ENCODE measurements at regions not wholly inside any gene's neighbourhood (a gene's known extent, or its start where the extent isn't known, plus 50 kb on each side); places are given as distances from the start of the nearest gene placed in this dataset.

GRCh38 chr1:5716126-5716525 is 276.1 kb downstream of the NPHP4 start:
- no peak for DNase-seq (ENCODE audit: low read depth, low spot score)

GRCh38 chr1:5713101-5714010 is 278.9 kb downstream of the NPHP4 start:
- DNase-seq (ENCODE audit: low read depth, low spot score), result no peak

GRCh38 chr1:5711956-5712645 is 280.1 kb downstream of the NPHP4 start:
- DNase-seq (ENCODE audit: low read depth, low spot score), result no peak

- no peak for DNase-seq (ENCODE audit: low read depth, low spot score)
Measured at GRCh38 chr1:5711079-5711478, 281.1 kb downstream of the NPHP4 start.

DNA sequence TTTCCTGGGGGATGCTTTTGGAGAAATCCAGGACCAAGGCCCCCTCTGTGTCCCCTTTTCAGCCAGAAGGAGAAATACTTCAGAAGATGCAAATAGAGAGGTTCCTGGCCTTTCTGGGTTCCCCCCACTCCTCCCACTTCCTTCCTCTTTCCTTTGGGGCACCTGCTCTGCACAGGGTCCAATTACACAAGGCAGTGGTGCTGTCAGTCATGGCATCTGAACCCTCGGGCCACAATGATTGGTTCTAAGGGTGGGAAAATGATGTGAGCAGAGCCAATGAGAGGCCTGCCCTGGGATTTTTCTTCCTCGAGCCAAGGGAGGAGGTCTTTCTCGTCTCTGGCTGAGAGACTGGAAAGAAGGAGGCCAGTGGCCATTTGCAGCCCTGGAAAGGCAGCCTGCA is 282.2 kb downstream of the NPHP4 start:
- DNase-seq (ENCODE audit: low read depth, low spot score), result no peak

DNA sequence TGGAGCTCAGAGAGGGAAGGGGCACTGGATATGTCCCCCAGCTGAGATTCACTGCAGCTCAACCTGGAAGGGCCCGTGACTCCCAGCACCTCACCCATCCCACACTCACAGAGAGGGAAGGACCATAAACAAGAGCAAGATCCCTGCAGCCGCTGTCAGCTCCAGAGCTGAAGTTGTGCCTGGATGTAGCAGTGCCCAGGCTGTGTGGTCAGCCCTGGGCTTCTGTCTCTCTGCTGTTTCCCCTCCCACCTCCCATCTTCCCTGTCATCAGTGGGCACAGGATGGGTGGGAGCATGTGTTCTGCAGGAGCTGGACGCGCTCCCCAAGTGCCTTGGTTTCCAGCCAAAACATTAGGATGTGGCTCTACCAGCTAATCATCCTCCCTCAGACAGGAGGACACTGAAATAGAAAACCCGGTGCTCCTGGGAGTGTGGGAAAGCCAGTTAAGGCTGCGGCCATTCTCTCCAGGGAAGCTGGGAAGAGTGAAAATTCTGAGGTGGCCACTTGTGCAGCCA is 282.7 kb downstream of the NPHP4 start:
- DNase-seq (ENCODE audit: low read depth, low spot score), result no peak

GRCh38 chr1:5708346-5709245 is 283.6 kb downstream of the NPHP4 start:
- DNase-seq (ENCODE audit: low read depth, low spot score), result no peak

- DNase-seq (ENCODE audit: low read depth, low spot score), result no peak
Measured at GRCh38 chr1:5707566-5708345, 284.5 kb downstream of the NPHP4 start.

- DNase-seq (ENCODE audit: low read depth, low spot score), result no peak
Measured at GRCh38 chr1:5706239-5706638, 286.0 kb downstream of the NPHP4 start.

DNA sequence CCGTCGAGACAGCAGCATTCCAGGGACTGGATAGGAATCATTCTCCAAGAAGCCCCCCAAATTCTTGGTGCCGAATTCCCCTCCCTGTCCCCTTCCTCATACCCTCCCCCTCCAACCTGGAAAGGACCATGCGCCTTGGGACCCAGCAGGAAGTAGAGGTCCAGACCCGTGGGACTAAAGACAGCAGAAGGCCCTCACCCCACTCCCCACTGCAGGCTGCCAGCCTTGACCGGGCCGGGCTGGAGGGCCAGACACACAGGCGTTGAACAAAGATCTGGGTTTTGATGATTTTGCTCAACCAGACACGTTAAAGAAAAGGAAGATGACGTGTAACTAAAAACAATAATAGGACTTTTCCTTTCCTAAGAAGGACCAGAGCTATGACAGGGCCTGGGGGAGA is 286.5 kb downstream of the NPHP4 start:
- DNase-seq (ENCODE audit: low read depth, low spot score), result no peak

GRCh38 chr1:5704561-5705514 is 287.4 kb downstream of the NPHP4 start:
- no peak for DNase-seq (ENCODE audit: low read depth, low spot score)

DNA sequence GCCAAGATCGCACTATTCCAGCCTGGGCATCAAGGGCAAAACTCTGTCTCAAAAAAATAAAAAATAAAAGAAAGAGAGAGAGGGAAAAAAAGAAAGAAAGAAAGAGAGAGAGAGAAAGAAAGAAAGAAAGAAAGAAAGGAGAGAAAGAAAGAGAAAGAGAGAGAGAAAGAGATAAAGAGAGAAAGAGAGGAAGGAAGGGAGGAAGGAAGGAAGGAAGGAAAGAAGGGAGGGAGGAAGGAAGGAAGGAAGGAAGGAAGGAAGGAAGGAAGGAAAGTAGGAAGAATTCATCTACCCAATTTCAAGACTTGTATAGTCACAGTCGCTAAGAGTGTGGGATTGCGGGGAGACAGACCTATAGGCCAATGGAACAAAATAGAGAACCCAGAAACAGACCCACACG is 290.6 kb downstream of the NPHP4 start:
- no peak for DNase-seq (ENCODE audit: low read depth, low spot score)

DNA sequence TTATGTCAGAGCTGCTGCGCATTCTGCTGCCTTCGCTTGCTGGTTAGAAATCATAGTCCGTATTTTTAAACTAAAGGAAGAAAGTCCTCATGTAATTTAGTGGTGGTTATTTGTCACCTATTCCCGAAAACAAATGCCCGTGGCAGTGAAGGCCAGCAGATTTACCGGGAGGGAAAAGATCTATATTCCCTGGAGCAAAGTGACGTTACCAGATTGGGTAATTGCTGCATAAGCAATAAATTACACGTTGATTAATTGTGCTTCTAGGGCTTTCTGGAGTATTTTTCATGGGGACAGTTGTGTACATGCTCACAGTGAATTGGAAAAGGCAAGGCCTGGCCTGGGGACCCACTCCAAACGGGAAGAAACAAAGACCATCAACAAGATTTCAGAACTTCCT is 298.7 kb downstream of the NPHP4 start:
- DNase-seq (ENCODE audit: low read depth, low spot score), result no peak

DNA sequence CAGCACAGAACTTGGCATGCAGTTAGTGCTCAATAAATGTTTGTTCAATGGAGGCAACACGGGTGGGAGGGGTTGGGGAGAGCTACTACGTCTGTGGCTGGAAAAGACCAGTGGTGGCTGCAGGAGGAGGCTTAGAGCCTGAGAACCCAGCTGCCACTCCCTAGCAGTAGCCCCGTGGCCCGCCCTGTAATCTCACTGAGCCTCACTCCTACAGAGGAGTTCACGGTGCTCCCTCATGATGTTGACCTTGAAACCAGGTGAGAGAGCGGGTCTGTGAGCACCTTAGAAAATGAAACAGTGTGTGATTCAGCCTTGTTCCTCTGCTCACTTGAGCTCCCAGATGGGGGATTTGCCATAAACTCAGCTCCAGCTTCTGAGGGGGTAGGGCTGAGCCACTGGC is 299.6 kb downstream of the NPHP4 start:
- no peak for DNase-seq (ENCODE audit: low read depth, low spot score)

DNA sequence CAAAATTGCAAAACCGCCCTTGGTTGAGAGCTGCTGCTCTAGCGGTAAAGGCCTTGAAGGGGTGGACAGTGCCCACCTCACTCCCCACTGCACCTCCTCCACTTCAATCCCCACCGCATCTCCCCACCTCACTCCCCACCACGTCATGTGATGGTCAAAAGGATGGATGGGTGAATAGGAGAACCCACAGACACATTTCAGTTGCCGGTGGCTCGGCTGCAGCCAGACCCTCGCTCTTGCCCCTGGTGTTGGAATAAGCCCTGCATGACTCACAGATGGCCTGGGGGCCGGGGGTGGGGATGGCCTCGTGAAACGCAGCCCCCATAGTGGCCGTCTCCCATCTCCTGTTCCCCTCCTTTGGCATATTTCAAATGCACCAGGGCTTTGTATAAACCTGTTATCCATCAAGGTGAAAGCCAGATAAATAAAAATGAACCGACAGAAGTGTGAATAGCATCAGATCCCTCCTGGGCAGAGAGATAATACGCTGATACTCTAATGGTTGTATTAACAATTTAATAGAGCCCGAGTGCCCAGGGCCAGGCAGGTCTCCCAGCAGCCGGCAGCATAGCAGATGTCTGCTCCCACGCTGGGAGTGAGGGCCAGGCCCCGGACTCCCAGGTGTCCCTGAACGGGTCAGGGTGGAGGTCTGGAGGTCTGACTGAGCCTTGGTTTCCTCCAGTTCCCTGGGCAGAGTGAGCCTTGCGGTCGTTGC is 300.3 kb downstream of the NPHP4 start:
- DNase-seq (ENCODE audit: low read depth, low spot score), result no peak

GRCh38 chr1:5690898-5691297 is 301.3 kb downstream of the NPHP4 start:
- DNase-seq (ENCODE audit: low read depth, low spot score), result no peak

DNA sequence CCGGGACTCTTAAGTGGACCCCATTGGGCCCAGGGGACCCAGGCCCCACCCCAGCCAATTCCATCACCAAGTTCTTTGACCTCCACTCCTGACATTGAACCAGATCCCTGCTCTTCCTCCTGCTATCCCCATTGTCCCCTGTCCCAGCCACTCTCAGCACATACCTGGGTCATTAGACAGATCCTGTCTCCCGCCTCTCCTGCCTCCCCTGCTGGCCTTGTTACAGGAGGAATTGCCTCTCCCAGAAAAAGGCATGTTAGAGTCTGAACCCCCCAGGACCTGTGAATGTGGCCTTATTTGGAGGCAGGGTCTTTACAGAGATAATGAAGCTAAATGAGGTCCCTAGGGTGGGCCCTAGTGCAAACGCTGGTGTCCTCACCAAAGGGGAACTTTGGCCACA is 301.9 kb downstream of the NPHP4 start:
- DNase-seq (ENCODE audit: low read depth, low spot score), result no peak

GRCh38 chr1:5688081-5689077 is 303.8 kb downstream of the NPHP4 start:
- DNase-seq (ENCODE audit: low read depth, low spot score), result no peak
